ENCODE measurements at regions not wholly inside any gene's neighbourhood (a gene's known extent, or its start where the extent isn't known, plus 50 kb on each side); places are given as distances from the start of the nearest gene placed in this dataset.

DNA sequence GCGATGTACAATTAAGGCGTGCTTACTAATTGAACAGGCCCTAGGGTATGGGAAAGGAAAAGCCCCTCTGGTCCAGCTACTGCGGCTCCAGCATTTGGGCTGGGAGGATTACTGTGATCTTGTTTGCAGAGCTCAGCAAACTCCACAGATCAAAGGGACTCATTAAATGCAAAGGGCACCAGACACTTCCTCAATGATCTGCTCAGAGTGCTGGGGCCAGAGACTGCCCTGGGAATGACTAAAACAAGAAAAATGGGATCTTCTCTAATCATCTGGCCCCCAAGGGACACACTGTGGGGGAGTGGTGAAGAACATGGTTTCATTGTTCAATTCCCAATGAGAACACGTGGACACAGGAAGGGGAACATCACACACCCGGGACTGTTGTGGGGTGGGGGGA lies 85.0 kb downstream of the MARCHF4 start:
- no peak for DNase-seq

DNA sequence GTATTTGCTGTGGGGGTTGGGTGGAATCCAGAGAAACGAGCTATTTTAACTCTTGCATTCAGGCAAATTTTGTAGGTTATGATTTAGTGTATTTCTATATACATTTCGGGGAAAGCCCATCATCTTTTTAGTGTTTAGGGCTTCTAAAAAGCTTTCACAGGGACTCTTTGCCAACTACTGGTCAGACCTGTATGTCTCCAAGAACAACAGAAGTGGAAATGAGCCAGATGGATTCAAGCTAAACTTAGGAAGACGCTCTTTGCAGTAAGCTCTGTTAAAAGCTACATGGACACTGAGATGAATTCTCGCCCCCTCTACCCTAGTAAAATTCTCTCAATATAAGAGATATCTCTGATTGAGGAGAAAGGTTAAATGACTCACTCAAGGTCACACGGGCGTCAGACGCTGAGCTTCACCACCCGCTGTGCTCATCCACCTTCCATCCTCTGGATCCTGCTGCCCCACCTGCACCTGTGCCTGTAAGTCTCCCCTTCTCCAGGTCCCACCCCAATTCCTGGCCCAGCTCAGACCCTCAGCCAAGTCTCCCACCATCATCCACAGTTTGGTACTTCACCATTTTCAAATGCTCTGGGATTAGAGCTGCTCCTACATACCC lies 85.6 kb downstream of the MARCHF4 start:
- no peak for DNase-seq
- intact Hi-C loops (cut with DNase I), result no loop called here

More for the DNA sequence above, 85.0 kb downstream of the MARCHF4 start:
- intact Hi-C loops (cut with DNase I), result no loop called here

DNA sequence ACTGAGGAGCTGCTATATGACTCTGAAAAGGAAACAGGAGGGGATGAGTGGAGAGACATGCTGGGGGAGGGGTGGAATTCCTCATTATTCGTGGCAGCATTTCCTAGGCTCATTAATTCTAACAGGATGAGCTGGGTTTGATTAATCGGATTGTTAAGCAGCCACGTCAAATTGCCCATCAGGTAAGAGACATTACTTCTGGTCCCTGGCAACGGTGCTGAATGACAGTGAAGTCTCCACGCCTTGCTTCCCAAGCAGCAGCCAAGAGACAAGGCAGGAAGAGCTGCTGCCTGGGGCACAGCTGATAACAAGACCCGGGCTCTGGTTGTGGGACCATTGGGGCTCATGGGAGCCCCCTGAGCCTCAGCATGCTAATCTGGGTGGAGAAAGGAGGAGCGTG lies 86.6 kb downstream of the MARCHF4 start:
- DNase-seq, result no peak
- intact Hi-C loops (cut with DNase I), result no loop called here

DNA sequence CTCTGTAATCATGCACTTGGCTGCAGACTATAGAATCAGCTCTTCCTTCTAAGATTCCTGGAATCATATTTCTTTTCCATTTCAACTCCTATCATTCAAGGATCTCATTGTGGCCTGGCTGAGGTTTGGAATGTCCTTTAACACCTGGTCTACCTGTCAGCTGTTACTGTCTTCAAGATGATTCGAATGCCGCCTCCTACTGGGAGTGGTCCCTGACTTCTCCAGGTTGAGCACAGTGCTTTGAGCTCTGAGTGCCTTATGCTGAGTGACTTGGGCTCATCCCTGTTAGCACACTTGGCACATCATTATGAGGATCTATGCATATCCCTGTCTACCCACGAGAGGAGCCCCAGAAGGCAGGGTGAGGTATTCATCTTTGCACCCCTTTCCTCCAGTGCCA lies 87.6 kb downstream of the MARCHF4 start:
- intact Hi-C loops (cut with DNase I), result no loop called here
- no peak for DNase-seq

DNA sequence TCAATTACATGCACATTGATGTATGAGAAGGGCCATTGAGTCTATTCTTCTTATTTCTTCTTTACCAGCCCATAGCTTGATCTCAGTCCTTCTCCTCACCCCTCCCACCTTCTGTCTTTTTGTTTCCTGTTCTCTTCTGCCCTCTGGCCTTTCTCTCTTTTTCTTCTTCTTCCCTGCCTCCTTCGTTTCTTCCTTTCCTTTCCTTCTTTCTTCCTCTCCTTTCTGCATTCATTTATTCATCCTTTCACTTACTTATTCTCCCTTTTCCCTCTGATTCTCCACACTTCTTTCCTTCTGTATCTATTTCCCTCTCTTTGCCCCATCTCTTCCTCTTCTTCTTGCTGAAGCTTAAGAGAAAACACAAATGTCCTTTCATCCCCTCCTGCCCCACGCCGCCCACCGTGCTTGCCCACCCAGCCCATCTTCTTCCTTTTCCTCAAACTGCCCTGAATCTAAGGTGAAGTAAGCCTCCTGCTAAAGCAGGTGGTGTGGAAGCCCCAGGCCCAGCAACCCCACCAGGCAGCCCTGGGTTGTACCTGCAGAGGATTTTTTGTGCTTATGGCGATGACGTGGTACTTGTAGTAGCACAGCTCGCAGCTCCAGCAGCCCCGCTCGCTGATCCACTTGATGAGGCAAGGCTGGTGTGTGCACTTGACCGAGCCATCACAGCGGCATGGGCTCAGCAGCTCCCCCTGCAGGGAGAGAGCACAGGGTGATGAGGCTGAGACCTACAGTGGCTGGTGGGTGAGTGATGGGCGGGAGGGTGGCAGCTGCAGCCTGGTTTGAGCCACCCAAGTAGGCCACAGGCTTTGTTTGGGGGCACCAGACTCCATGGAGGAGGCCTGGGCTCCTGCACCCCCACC lies 89.0 kb downstream of the MARCHF4 start:
- DNase-seq, result no peak
- intact Hi-C loops (cut with DNase I), result no loop called here

DNA sequence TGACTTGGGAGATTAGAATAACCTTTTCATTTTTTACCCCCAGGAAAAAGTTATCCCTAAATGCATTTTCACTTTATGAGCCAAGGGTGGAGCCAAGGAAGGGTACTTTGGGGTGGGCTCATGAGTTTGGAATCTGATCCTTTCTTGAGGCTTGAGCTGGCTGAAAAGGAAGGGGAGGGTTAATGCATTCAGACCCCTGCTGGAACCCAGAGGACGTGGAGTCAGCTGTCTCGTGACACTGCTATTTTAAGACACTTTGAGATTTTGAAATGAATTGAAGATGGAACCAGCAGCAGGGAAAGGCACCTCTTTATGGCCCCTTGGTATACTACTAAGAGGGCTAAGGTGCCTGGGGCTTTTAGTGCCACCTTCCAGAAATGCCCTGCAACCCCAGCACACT lies 90.4 kb downstream of the MARCHF4 start:
- DNase-seq, result no peak
- intact Hi-C loops (cut with DNase I), result no loop called here

DNA sequence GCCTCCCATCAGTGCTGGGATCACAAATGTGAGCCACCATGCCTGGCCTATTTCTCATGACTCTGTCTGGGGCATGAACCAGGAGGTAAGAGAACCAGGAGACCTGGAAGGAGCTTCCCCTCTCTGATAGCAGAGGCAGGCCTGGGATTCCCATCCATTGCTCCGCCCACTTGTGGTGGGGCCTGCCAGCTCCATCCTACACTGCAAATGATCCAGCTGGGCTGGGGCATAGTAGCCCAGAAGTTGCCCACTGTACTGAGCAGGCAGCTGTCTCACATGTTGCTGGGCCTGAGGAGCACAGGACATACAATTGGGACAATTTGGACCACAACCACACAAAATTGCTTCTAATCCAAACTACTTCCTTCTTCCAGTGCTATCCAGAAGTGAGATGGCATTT lies 91.0 kb downstream of the MARCHF4 start:
- intact Hi-C loops (cut with DNase I), result no loop called here
- DNase-seq, result no peak

DNA sequence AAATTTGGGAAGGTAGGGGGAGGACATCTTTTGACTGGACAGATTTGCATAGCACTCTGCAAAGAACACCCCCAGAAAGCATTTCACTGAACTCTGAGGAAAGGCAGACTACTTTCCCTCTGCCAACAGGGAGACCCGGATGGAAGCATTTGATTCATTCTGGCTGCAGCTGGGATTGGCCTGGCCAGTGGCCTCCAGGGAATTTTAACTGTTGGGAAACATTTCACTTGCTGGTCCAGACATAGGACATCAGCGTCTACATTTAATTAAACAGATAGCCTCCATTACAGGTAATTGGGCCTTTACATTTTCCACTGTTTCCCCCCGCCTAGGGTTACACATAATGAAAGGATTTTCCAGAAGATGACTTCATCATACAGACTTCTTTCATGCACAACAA lies 92.8 kb downstream of the MARCHF4 start:
- no peak for DNase-seq
- intact Hi-C loops (cut with DNase I), result no loop called here

DNA sequence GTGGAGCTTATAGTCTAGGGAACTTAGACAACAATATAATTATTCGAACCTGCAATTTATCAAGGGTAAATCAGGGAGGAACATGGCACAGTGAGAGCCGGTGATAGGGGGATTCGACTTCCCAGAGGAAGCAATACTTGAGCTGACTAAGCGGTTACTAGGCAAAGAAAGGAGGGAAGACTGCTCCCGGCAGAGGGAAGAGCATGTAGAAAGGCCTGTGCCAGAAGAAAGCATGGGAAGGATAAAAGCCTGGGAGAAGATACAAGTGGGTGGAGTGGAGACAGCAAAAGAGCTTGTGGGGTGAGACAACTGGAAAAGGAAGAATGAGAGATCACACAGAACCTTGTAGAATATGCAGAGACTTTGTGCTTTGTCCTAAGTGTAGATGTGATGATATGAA lies 93.3 kb downstream of the MARCHF4 start:
- intact Hi-C loops (cut with DNase I), result no loop called here
- no peak for DNase-seq

DNA sequence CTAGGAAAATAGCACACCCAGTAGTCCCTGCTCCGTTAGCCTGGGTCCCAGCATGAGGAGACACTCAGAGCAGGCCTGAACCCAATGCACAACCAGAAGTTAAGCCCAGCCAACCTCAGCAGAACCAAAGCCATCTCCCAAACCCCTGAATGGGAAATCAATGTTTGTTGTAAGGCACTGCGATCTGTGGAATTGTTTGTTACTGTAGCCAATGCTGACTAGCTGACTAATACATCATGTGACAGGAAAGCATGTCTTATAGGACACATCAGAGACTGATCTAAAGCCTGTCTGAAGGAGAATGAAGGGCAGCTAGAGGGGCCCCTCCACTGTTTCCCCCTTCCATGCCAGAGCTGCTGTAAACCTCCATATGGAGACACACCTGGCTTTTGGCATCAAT lies 96.4 kb downstream of the MARCHF4 start:
- DNase-seq, result no peak
- intact Hi-C loops (cut with DNase I), result no loop called here

DNA sequence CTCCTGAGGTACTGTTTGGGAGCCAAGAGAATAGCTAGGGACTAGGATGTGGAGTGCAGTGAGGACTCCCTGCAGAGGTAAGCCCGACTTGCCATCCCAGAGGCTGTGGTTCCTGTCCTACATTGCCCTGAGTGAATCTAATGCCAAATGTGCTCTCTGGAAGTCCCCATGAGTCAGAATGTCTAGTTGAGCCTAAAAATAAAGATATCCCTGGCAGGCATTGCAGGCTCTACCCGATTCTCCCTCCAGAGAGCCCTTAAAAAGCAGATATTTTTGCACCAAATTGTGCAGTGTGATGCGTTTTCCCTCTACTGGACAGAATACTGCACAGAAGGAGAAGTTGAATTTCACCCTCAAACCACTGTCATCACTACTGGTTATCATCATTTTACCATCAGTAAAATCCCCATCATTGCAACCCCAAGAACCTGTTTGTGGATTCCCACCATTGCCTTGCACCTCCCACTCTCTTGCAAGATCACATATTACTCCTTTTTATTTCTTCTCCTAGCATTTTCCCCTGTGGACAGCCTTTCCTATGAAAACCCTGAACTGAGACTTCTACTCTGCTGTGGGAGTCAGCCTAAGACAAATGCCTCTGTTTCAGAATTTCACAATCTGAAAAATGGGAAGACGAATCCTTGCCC lies 98.0 kb downstream of the MARCHF4 start:
- no peak for DNase-seq
- intact Hi-C loops (cut with DNase I), result no loop called here

DNA sequence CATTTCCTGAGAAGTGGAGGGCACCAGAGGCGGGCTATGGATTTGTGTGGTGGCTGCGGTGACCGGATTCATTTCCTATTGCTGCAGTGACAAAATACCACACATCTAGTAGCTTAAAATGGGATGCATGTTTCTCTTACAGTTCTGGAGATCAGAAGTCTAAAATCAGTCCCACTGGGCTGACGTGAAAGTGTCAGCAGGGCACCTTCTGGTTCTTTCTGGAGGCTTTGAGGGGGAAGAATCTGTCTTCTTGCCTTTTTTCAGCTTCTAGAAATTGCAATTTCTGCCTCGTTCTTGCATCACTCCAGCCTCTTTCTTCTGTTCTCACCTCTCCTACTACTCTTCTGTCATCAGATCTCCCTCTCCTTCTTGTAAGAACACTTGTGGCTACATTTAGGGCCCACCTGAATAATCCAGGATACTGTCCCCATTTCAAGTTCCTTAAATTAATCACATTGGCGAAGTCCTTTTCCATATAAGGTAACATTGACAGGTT lies 111.2 kb downstream of the MARCHF4 start:
- intact Hi-C loops (cut with DNase I), result no loop called here
- no peak for DNase-seq

DNA sequence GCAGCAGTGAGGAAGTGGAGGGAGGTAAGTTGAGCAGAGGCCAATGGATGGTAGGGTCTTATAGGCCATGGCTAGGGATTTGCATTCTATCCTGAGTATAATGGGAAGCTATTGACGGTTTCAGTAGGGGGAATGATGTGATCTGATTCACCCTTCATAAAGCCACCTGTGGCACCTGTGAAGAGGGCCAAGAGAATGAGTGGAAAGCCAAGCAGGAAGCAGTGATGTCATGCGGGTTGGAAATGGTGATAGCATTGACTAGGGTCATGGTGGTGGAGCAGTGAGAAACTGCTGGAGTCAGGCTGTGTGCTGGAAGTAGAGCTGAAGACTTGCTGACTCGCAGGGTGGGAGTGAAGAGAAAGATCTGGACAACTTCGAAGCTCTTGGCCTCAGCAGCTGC lies 111.7 kb downstream of the MARCHF4 start:
- DNase-seq, result no peak
- intact Hi-C loops (cut with DNase I), result no loop called here

DNA sequence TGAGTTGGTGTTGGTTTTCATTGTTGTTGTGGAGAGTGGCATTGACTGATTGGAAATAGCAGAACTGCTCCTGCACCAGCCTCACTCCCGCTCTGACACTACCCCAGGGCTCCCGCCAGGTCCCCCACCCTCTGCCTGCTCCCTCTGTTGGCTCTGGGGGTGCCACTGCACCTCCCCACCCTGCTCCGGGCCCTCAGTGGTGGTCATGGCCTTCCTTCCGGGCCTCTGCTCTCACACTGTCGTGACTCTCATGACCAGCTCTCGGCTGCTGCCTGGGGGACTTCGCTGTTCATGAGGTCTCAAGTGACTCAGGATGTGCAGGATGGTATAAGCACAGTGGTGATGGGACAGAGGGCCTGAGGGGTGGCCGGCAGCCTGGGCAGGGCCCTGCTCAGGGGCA lies 113.2 kb downstream of the MARCHF4 start:
- peak in 2 of 10 donors; percentile 69 to 72 for DNase-seq
- intact Hi-C loops (cut with DNase I), result no loop called here

DNA sequence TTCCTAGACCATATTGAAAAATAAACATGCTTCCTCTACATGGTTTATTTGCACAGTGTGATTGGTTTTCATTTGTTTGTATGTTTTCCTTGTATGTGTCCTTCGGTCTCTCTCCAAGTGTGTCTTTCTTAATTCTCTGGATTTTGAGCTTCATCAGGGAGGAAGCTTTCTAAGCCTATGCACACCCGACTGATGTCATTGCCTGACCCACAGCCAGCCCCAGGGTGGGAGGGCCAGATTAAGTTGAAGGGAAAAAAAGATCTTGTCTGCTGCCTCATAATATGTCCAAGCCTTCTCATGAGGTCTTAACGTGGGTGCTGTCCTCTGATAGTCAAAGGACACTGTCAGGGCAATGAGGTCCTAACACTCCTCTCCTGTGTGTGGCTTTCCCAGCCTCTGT lies 115.2 kb downstream of the MARCHF4 start:
- intact Hi-C loops (cut with DNase I), result no loop called here
- no peak for DNase-seq
